ENCODE measurements at regions not wholly inside any gene's neighbourhood (a gene's known extent, or its start where the extent isn't known, plus 50 kb on each side); places are given as distances from the start of the nearest gene placed in this dataset.
"Not testable (repeated sequence)": the region's sequence is repeated elsewhere in the genome, so short reads cannot be mapped to it uniquely, and the experiment has no call there.

GRCh38 chr15:24318981-24319380 lies 356.6 kb upstream of the NPAP1 start:
- no peak for TF ChIP-seq ZNF423 (CRISPR knock-in tag; IDR thresholded peaks at IDR 0.05)
- no peak for TF ChIP-seq ATF2 (CRISPR knock-in tag; IDR thresholded peaks at IDR 0.05; ENCODE audit: borderline replicate concordance, low read depth)
- TF ChIP-seq ATF6 (CRISPR knock-in tag; IDR thresholded peaks at IDR 0.05) = no peak
- no peak for TF ChIP-seq FOXK1 (CRISPR knock-in tag; IDR thresholded peaks at IDR 0.05)
- no peak for TF ChIP-seq SP1 (CRISPR knock-in tag; conservative IDR thresholded peaks at IDR 0.05)
- TF ChIP-seq HMGXB4 (CRISPR knock-in tag; IDR thresholded peaks at IDR 0.05) = no peak
- CTCF ChIA-PET = no interaction called here
- no peaks in the 10 kb centered on the region for H3K4me1 Mint-ChIP-seq

GRCh38 chr15:24324096-24324495 lies 351.5 kb upstream of the NPAP1 start:
- CTCF ChIA-PET, POLR2A ChIA-PET: not testable (repeated sequence)
- H3K9me3 Mint-ChIP-seq = peaks cover 39% of the 10 kb centered on the region

More at GRCh38 chr15:24318981-24319380, 356.6 kb upstream of the NPAP1 start:
- ATAC-seq (no peak), DNase-seq (ENCODE audit: low spot score) (no peak)
- Mint-ChIP-seq H3K27me3 (ENCODE audit: low read depth) (no peaks in the 10 kb centered on the region), H3K36me3 (peaks cover 22% of the 10 kb centered on the region), H3K27ac (no peak overlapping the region), H3K4me3 (no peak overlapping the region), H3K9me3 (peaks cover 37% of the 10 kb centered on the region)
- POLR2A ChIA-PET = no interaction called here

GRCh38 chr15:24326513-24326912 lies 349.1 kb upstream of the NPAP1 start:
- ATAC-seq; H3K27ac Mint-ChIP-seq; H3K27me3 Mint-ChIP-seq (ENCODE audit: low read depth); CTCF ChIA-PET; H3K4me3 Mint-ChIP-seq; DNase-seq (ENCODE audit: low spot score); POLR2A ChIA-PET; H3K4me1 Mint-ChIP-seq: not testable (repeated sequence)
- Mint-ChIP-seq H3K36me3 (peaks cover 27% of the 10 kb centered on the region), H3K9me3 (peaks cover 42% of the 10 kb centered on the region)

More at GRCh38 chr15:24324096-24324495, 351.5 kb upstream of the NPAP1 start:
- not testable (repeated sequence) for H3K27ac Mint-ChIP-seq; DNase-seq (ENCODE audit: low spot score); H3K4me1 Mint-ChIP-seq; H3K4me3 Mint-ChIP-seq; H3K27me3 Mint-ChIP-seq (ENCODE audit: low read depth); ATAC-seq
- H3K36me3 Mint-ChIP-seq = peaks cover 21% of the 10 kb centered on the region

- POLR2A ChIA-PET; DNase-seq (ENCODE audit: low spot score); H3K4me1 Mint-ChIP-seq; ATAC-seq; CTCF ChIA-PET; H3K4me3 Mint-ChIP-seq; H3K27ac Mint-ChIP-seq; H3K27me3 Mint-ChIP-seq (ENCODE audit: low read depth): not testable (repeated sequence)
- Mint-ChIP-seq H3K9me3 (peaks cover 53% of the 10 kb centered on the region), H3K36me3 (peaks cover 46% of the 10 kb centered on the region)
Measured at GRCh38 chr15:24331964-24332363, 343.6 kb upstream of the NPAP1 start.

- H3K4me1 Mint-ChIP-seq; ATAC-seq; POLR2A ChIA-PET; DNase-seq (ENCODE audit: low spot score); H3K27ac Mint-ChIP-seq; H3K27me3 Mint-ChIP-seq (ENCODE audit: low read depth); H3K4me3 Mint-ChIP-seq; CTCF ChIA-PET: not testable (repeated sequence)
- peaks cover 23% of the 10 kb centered on the region for H3K36me3 Mint-ChIP-seq
- H3K9me3 Mint-ChIP-seq = peaks cover 38% of the 10 kb centered on the region
Measured at GRCh38 chr15:24341876-24342275, 333.7 kb upstream of the NPAP1 start.

- H3K27me3 Mint-ChIP-seq (ENCODE audit: low read depth); H3K4me3 Mint-ChIP-seq; DNase-seq (ENCODE audit: low spot score); ATAC-seq; H3K27ac Mint-ChIP-seq; CTCF ChIA-PET; H3K4me1 Mint-ChIP-seq; POLR2A ChIA-PET: not testable (repeated sequence)
- H3K36me3 Mint-ChIP-seq = peaks cover 22% of the 10 kb centered on the region
- peaks cover 26% of the 10 kb centered on the region for H3K9me3 Mint-ChIP-seq
Measured at GRCh38 chr15:24352777-24353176, 322.8 kb upstream of the NPAP1 start.

GRCh38 chr15:24381103-24381502 lies 294.5 kb upstream of the NPAP1 start:
- ATAC-seq; POLR2A ChIA-PET; CTCF ChIA-PET; H3K27me3 Mint-ChIP-seq (ENCODE audit: low read depth); H3K4me3 Mint-ChIP-seq; DNase-seq (ENCODE audit: low spot score); H3K27ac Mint-ChIP-seq: not testable (repeated sequence)
- Mint-ChIP-seq H3K36me3 (peaks cover 12% of the 10 kb centered on the region; the same call in 1 of the 2 replicates), H3K4me1 (peaks cover 12% of the 10 kb centered on the region), H3K9me3 (peaks cover 48% of the 10 kb centered on the region)

- H3K27me3 Mint-ChIP-seq (ENCODE audit: low read depth); CTCF ChIA-PET; H3K27ac Mint-ChIP-seq; POLR2A ChIA-PET; ATAC-seq; H3K36me3 Mint-ChIP-seq; DNase-seq (ENCODE audit: low spot score); H3K4me3 Mint-ChIP-seq: not testable (repeated sequence)
- Mint-ChIP-seq H3K9me3 (peaks cover 35% of the 10 kb centered on the region), H3K4me1 (peaks cover 12% of the 10 kb centered on the region)
Measured at GRCh38 chr15:24385258-24385657, 290.3 kb upstream of the NPAP1 start.
